HG03442 (cell line): ENCODE measurements at regions not wholly inside any gene's neighbourhood (a gene's known extent, or its start where the extent isn't known, plus 50 kb on each side); places are given as distances from the start of the nearest gene placed in this dataset.

Experiments
- ATAC-seq: cut with Tn5 transposase; IDR thresholded peaks from one replicate; pipeline ENCODE4 v1.9.1; 2021; ENCODE audit warnings: mild to moderate bottlenecking, moderate library complexity; ENCODE audit not compliant: unreplicated experiment

DNA sequence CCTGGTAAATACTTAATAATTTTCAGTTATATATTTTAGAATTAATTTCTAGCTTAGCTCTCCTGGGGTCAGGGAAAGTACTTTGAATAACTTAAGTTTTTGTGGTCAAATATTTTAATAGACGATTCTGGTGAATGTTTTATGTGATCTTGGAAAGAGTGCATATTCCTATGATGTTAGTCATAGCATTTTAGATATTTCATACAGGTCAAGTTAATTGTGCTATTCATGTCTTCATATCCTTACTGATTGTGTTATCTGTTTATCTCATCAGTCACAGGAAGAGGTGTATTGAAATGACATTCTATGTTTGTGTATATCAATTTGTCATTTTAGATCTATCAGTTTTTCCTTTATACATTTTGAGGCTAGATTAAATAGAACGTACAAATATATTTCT is 576.2 kb downstream of the CPS1 start:
- no peak for ATAC-seq

DNA sequence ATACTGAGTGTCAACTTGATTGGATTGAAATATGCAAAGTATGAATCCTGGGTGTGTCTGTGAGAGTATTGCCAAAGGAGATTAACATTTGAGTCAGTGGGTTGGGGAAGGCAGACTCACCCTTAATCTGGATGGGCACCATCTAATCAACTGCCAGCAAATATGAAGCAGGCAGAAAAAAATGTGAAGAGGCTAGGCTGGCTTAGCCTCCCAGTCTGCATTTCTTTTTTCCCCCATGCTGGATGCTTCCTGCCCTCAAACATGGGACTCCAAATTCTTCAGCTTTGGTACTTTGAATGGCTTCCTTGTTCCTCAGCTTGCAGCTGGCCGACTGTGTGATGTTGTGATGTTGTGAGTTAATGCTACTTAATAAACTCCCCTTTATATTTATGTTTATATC is 577.4 kb downstream of the CPS1 start:
- ATAC-seq: no peak

DNA sequence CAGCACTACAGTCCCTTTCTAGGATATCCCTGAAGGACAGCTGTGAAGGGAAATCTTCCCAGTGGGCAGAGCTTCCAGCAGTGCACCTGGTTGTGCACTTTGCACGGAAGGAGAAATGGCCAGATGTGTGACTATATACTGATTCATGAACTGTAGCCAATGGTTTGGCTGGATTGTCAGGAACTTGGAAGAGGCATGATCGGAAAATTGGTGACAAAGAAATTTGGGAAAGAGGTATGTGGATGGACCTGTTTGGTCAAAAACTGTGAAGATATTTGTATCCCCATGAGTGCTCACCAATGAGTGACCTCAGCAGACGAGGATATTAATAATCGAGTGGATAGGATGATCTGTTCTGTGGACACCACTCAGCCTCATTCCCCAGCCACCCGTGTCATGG is 582.2 kb downstream of the CPS1 start:
- no peak for ATAC-seq

DNA sequence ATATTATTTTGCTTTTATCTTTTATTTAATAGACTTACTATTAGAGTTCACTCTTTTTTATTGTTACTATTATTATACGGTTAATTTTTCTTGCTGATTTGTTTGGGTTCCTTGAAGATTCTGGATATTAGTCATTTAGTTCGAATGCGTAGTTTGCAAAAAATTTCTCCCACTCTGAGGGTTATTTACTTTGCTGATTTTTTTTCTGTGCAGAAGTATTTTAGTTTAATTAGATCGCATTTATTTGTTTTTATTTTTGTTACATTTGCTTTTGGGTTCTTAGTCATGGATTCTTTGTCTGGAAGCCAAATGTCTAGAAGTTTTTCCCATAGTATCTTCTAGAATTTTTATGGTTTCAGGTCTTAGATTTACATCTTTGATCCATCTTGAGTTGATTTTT is 585.2 kb downstream of the CPS1 start:
- no peak for ATAC-seq

DNA sequence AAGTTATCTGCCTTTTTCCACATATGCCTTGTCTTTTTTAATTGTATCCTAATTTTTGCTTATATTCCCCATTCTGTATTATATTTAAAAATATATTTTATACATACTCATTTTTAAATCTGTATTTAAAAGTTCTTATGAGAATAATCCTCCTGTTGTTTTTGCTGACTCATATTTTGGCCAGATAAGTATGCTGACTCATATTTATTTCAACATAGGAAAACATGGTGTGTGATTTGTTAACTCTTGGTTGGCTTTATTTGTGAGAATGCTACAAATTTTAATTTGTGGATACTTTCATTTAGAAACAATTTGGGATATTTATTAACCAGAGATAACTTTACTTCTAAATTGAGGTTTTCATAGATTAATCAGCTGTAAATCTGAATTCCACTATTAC is 587.7 kb downstream of the CPS1 start:
- ATAC-seq: no peak

DNA sequence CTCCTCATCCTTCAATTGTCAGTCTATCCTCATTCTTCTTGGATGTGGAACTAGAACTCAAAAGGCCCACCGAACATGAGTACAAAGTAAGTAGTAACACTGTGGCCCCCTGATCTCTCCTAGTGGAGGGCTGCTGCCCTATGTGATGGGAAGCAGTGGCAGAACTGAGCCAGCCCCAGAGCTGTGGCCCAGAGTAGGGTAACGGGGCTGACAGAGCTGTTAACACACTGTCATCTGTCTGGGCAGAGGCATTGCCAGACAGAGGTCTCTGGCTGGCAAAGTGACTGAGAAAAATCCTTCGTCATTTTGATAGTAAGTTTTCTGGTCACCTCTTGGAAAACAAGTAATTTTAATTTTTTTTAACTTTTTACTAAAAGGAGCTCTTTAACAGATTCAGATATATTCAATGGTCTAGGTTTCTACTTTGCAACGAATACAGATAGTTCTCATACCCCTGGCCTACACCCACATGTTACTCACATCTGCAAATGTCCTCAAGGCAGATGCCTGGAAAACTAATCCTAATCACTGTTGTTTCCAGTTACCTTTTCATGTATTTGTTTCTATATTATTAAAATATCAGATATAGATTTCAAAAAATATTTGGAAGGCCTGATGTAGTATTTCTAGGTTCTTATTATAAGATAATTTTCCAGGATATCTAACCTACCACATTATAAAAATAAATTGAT is 588.7 kb downstream of the CPS1 start:
- ATAC-seq: no peak

DNA sequence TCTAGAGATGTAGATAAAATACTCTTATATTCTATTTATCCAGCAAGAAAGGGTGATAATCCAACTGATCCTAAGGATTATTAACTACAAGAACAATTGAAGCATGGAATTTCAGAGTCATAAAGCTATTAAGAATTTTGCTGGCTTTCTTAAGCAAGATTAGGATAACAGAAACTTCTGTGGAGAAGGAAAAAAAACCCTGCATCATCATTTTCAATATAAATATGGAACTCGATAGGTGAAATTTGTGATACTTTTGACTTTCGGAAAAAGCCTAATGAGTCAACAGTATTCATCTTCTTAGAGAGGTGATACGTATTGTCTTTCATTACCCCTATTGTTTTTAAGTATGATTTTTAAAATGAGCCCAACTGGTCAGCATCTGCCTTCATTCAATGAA is 593.3 kb downstream of the CPS1 start:
- ATAC-seq: no peak

DNA sequence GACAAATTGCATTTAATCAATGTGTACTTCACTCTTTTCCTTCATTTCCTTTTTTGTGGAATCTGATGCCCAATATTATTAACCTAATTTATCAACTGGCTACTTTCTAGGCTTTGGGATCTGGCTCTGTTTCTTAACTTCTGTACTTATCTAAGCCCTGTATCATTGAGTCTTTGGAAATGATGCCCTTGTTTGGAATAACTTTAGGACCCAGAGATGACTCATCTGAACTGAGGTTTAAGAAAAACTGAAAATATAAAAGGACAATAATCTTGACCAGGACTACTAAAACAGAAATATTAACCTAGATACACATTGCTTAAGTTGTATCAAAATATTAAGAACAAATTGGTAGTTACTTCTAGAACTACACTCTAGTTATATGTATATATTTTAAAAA is 600.8 kb downstream of the CPS1 start:
- no peak for ATAC-seq

DNA sequence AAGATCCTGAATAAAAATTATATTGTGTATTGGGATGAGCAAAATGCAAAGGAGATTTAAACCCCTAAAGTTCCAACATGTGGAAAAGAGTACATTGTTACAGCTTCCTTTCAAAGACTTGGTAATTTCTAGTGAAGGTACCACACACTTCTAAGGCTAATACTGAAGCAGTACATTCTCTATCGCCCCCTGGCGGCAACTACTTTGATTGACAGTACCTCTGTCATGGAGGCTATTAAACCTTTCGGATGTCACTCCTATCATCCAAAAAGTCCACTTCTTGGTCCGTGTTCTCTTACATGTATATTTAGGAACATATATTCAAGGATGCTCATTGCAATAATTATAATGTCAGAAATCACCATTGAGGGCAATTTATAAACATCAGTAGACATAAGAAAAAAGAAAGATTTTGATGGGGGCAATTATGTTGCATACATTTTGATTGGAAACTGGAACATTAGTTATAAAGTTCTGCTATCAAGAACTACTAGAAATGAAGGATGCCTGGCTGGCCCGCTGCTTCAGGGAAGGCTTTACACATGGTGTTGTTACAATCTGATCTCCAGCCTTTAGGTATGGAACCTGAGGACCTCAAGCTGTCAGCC is 601.6 kb downstream of the CPS1 start:
- ATAC-seq: peak; percentile 99

DNA sequence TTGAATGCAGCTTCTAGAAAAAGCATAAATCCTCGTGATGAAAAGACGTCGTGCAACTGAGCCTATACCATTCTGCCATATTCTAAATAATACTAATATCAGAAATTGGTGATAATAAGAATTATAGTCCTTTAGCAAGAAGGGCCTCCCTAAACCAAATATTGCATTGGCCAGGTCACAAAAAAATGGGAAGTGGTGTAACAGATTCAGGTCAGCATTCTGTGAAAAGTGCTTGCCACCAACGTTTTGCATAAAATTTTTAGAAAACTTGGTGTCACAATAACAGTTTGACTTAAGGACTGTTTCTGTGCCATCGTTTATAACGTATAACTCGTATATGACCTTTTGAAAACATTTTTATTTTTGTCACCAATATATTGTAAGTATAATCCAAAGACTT is 603.6 kb downstream of the CPS1 start:
- no peak for ATAC-seq

DNA sequence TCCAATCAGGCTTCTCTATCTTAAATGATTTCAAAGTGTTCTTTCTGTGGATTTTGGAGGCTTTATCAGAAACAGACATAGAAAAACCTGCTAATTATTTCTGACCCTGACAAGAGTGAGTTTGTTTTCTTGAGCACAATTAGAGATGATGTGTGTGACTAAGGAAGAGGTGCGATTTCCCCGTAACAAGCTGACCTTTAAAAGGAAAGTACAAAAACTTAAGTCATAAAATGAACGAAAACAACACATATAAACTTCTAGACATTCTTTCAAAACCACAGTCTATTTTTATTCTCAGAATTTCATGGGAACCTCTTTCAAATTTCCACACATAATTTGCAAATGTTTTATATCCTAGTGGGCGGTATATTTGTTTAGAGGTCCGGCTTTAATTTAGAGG is 604.8 kb downstream of the CPS1 start:
- ATAC-seq: no peak

DNA sequence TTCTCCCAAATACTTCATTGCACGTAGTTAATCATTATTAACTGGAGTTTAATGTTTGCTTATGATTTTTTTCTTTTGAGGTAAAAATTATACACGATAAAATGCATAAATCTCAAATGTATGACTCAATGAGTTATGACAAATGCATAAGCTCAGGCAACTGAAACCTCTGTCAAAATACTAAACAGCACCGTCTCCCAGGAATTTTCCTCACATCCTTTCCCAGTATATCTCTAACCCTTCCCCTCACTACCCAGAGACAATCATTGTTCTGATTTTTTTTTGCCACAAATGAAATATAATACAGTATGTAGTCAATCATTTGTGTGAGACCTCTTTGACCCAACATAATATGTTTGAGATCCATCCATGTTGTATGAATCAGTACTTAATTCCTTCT is 606.5 kb downstream of the CPS1 start:
- no peak for ATAC-seq

DNA sequence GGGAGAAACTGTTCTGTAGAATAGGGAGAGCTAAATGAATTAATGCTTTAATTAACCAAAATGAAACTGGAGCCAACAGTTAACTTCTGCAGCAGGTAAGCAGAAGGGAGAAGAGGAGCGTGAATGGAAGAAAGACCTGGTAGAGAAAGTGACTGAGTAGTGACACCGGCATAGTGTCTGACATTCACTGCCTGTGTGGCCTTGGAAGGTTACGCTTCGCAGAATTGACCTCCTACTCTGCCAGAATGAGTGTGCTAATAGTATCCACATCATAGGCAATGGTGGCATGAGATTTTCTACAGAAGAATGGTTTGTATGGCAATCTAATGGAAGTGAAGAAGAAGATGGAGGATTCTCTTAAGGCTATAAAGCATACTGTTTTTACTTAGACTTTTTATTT is 614.4 kb downstream of the CPS1 start:
- no peak for ATAC-seq

DNA sequence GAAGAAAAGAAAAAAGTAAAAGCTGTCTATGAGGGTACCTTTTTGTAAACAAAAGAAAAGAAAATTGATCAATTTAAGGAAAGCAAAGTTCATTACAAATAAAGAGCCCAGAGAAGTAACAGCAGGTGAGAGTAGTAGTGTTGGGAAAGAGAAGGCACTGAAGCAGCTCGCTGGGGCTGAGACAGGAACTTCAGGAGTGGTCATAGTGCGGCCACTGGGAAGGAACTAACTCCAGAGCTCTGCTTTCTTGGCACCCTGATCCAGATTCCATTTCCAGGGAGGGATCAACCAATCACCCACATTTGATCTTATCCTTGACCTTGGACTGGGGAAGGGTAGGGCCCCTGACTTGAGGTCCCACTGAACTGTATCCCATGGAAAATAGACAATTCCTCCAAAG is 617.6 kb downstream of the CPS1 start:
- ATAC-seq: no peak

DNA sequence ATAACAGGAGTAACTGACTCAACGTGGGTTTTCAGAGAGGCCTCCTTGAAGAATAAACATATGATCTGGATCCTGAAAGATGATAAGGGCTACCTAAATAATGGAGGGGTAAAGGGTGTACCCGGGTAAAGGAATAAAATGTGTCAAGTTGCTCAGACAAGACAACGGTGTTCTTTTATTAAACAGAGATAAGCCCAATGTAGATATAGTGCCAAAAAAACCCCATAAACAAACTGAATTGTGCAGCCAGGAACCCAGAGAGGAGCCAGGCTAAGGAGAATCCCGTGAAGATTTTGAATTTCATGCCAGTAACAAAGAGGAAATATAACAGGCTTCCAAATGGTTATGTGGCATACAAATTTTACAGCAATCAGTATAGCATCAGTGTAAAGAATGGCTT is 618.2 kb downstream of the CPS1 start:
- ATAC-seq: no peak

DNA sequence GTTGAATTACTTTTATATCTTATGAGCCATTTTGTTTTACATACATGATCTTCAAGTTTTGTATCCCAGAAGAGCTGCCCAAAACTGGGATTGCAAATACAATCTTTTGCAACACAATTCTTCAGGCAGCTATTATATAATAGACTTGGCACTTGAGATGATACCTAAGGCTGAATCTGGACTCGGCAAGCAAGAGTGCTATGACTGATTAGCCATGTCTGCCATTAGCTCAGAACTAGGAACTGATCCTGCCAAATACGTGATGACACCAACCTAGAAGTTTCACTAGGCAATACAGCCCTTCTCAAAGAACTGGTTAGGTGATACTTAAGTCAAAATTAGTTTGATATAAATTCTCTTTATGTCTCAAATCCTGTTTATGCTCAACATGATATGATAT is 619.6 kb downstream of the CPS1 start:
- ATAC-seq: no peak

DNA sequence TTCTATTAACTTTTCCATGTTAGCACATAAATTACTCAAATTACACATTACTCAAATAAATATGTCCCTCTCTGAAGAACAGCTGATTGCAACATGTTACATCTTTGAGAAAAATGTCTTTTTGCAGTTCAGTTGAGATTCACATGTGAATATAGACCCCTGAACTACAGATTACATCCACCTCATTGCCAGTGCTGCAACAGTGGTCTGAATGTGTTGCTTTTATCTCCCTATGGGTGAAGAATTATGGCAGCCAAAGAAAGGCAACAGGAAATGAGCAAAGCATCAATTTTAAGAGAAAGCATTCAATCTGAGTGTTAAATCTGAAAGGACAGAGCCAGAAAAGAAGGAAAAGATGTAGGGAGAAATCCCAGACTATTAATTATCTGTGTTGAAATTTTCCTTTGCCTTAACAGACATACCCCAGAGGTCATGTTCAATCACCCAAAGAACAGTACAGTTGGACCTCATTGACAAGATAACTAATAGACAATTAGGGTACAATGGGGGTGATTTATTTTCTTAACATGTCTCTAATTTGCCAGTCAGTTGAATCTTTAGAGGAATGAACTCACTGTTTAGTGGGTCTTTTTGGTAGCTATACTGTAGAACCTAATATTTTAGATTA is 620.2 kb downstream of the CPS1 start:
- ATAC-seq: no peak

DNA sequence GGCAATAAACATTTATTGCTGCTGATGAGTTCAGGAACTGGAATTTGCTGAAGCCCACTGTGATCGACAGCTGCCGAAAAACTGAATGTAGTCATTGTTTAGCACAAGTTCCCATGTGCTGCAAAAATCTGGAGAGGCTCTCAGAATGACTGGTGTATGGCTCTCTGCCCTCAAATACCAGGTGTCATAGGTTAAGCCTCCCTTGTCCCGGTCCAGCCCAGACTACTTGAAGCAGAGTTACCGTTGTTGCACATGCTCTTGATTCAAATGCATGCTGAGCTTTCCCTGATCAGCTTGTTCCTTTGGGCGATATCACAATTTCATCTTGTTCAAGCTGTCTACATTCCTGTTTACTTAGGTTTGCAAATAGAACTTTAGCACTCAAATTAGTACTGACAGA is 625.2 kb downstream of the CPS1 start:
- no peak for ATAC-seq

DNA sequence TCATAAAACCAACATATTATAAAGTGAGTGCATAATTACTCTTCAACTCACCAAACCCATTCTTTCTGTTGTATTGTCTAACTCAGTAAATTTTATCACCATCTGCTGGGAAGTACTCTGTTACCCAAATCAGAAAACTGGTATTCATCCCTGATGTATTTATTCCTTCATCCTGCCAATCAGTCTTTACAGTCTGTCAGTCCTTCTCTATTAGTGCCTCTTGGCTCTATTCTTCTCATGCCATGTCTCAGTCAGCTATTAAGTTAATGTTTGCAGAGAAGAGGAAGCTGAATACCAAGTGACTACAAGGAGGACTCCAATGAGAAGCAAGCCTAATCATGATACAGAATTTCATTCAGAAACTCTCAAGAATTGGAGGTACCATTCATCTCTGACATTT is 631.2 kb downstream of the CPS1 start:
- ATAC-seq: no peak

DNA sequence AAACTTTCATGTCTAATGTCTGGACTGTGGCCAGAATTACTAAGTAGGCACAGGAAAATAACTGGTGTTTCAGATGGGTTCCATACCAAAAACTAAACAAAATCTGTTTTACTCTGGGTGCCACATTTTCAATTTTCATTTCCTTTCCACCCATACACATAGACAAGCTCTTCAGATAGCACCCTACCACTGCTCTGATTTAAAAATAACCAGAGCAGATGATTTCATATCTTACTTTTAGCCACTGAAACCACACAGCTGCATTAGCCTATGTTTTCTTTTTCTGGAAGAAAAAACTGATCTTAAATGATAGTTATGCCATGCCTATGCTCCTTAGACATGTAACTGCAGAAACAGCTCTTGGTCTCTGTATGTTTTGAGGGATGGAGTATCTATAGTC is 647.6 kb downstream of the CPS1 start:
- peak; percentile 86 for ATAC-seq

DNA sequence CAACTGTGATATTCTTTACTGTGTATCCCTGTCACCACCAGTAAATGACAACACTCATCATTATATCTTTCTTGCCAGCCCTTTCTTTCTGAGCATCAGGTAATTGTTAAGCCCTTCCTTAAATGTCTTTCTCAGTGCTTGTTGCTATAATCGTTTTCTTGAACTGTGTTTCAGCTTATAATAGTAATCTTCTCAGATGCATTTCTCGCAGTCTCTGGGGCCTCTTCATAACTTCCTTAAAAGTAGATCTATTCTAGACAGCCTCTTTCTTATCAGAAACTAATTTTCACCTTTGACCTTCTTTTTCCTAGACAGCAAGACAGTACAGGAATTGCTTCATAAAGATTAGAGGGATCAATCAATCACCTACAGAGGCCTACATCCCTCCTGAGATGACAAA is 648.1 kb downstream of the CPS1 start:
- peak; percentile 16 for ATAC-seq

DNA sequence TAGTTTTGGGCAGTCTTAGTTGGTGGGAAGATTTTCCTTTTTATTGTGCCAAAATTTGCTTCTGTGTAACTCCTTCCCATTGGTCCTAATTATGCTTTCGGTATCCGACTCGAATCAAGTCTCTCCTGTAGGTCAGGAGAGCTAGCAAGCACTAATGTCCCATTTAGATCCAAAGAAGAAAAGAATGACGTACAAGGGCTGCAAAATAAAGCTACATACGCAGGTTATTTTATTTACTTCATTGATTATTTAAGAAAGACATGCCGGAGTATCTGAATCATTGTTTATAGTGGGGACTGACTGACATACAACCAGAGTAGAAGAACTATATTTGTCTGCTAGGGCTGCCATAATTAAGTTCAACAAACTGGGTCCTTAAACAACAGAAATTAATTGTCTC is 648.5 kb downstream of the CPS1 start:
- ATAC-seq: no peak

DNA sequence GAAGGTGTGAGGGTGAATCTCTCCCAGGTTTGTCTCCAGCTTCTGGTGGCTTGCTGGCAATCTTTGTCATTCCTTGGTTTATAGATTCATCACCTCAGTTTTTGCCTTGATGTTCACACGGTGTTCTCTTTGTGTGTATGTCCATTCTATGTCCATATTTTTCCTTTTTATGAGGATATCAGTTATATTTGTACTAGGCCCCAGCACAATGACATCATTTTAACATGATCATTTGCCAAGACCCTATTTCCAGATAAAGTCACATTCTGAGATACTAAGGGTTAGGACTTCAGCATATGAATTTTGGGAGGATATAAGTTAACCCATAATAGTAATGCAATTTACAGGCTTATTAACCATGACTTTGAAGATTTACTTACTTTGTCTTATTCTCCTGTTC is 649.0 kb downstream of the CPS1 start:
- ATAC-seq: no peak
